ENCODE measurements at regions not wholly inside any gene's neighbourhood (a gene's known extent, or its start where the extent isn't known, plus 50 kb on each side); places are given as distances from the start of the nearest gene placed in this dataset.

- TF ChIP-seq CTCF (IDR thresholded peaks at IDR 0.05; ENCODE audit: low read length), result no peak
- no peak for TF ChIP-seq EZH2 (optimal IDR thresholded peaks at IDR 0.05; ENCODE audit: low read depth, low read length)
These were observed 337.9 kb upstream of the IL12A start for GRCh38 chr3:159650726-159651125.

All from MM.1S (cell line).